HG02884 (cell line): ENCODE measurements at regions not wholly inside any gene's neighbourhood (a gene's known extent, or its start where the extent isn't known, plus 50 kb on each side); places are given as distances from the start of the nearest gene placed in this dataset.
"Not testable (repeated sequence)": the region's sequence is repeated elsewhere in the genome, so short reads cannot be mapped to it uniquely, and the experiment has no call there.

Source experiments
- ATAC-seq: cut with Tn5 transposase; IDR thresholded peaks from one replicate; pipeline ENCODE4 v1.9.1; 2021; ENCODE audit warnings: mild to moderate bottlenecking, moderate library complexity; ENCODE audit not compliant: unreplicated experiment

- no peak for ATAC-seq
Measured at GRCh38 chr1:9465640-9466039, 73.6 kb upstream of the SLC25A33 start.

GRCh38 chr1:9466780-9467758, 72.2 kb upstream of the SLC25A33 start:
- ATAC-seq: no peak

- ATAC-seq: not testable (repeated sequence)
Measured at GRCh38 chr1:9469882-9470281, 69.4 kb upstream of the SLC25A33 start.

GRCh38 chr1:9471679-9472078, 67.6 kb upstream of the SLC25A33 start:
- no peak for ATAC-seq

- no peak for ATAC-seq
Measured at GRCh38 chr1:9472386-9473031, 66.8 kb upstream of the SLC25A33 start.

- ATAC-seq: no peak
Measured at GRCh38 chr1:9473032-9473807, 66.0 kb upstream of the SLC25A33 start.

GRCh38 chr1:9475061-9475627, 64.1 kb upstream of the SLC25A33 start:
- ATAC-seq: no peak

GRCh38 chr1:9476790-9477463, 62.3 kb upstream of the SLC25A33 start:
- no peak for ATAC-seq

GRCh38 chr1:9477535-9477934, 61.7 kb upstream of the SLC25A33 start:
- no peak for ATAC-seq

- no peak for ATAC-seq
Measured at GRCh38 chr1:9478021-9478420, 61.2 kb upstream of the SLC25A33 start.

- no peak for ATAC-seq
Measured at GRCh38 chr1:9481048-9481447, 58.2 kb upstream of the SLC25A33 start.

- ATAC-seq: no peak
Measured at GRCh38 chr1:9482403-9482802, 56.9 kb upstream of the SLC25A33 start.

GRCh38 chr1:9482816-9483572, 56.3 kb upstream of the SLC25A33 start:
- ATAC-seq: no peak

GRCh38 chr1:9486466-9487140, 52.7 kb upstream of the SLC25A33 start:
- no peak for ATAC-seq
